SH-SY5Y (cell line): ENCODE measurements at regions not wholly inside any gene's neighbourhood (a gene's known extent, or its start where the extent isn't known, plus 50 kb on each side); places are given as distances from the start of the nearest gene placed in this dataset.

Source experiments
- GATA2 ChIP-seq: IDR thresholded peaks from 2 replicates; pipeline ENCODE4 v1.6.1; 2011; ENCODE audit warnings: mild to moderate bottlenecking, low read depth, low read length
- GATA3 ChIP-seq: IDR thresholded peaks from 2 replicates; pipeline ENCODE4 v1.6.1; 2011; ENCODE audit warnings: low read depth, mild to moderate bottlenecking, low read length, moderate library complexity

GRCh38 chr2:117056376-117056748 is 758.1 kb upstream of the DDX18 start:
- TF ChIP-seq GATA2 (no peak), GATA3 (no peak)
